ENCODE measurements at regions not wholly inside any gene's neighbourhood (a gene's known extent, or its start where the extent isn't known, plus 50 kb on each side); places are given as distances from the start of the nearest gene placed in this dataset.

DNA sequence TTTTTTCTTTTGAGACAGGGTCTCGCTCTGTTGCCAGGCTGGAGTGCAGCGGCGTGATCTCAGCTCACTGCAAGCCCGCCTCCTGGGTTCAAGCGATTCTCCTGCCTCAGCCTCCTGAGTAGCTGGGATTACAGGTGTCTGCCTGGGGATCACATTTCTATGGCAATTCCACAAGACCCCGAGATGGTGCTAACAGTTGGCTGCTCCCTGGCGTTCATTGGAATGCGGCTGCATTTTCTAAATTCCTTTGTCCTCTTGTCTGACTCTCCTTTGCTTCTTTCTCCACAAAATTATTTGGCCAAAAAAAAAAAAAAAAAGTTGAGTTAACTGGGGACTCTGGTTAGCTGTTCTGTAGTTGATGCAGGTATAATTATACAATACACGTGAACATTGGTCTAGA, 176.4 kb downstream of the ETS2 start:
- no peaks in the 10 kb centered on the region for H3K79me2 ChIP-seq (ENCODE audit: control insufficient read depth, insufficient read depth, low read length)
- H3K4me1 ChIP-seq (ENCODE audit: control insufficient read depth, insufficient read depth, low read length) = peaks cover 4% of the 10 kb centered on the region
- DNase-seq (ENCODE audit: low read depth, low spot score) = no peak
- ChIA-PET SMC1A (ENCODE audit: uncharacterized antibody, unreplicated experiment) (no interaction called here), POLR2A (no interaction called here), RAD21 (ENCODE audit: unreplicated experiment) (no interaction called here), CTCF (no interaction called here)
- no peaks in the 10 kb centered on the region for H4K20me1 ChIP-seq (ENCODE audit: control insufficient read depth, insufficient read depth)
- H2AFZ ChIP-seq (ENCODE audit: control insufficient read depth, low read depth, low read length) = no peak overlapping the region
- TF ChIP-seq, protein P1, sequence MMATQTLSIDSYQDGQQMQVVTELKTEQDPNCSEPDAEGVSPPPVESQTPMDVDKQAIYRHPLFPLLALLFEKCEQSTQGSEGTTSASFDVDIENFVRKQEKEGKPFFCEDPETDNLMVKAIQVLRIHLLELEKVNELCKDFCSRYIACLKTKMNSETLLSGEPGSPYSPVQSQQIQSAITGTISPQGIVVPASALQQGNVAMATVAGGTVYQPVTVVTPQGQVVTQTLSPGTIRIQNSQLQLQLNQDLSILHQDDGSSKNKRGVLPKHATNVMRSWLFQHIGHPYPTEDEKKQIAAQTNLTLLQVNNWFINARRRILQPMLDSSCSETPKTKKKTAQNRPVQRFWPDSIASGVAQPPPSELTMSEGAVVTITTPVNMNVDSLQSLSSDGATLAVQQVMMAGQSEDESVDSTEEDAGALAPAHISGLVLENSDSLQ (IDR thresholded peaks at IDR 0.05) = no peak
- no peak for TF ChIP-seq BHLHE40 (IDR thresholded peaks at IDR 0.05; ENCODE audit: borderline replicate concordance in 1 of 2, low read depth in 2 of 2, low read length in 1 of 2)
- intact Hi-C loops (cut with micrococcal nuclease; ENCODE audit: unreplicated experiment) (no loop called here), in situ Hi-C loops (cut with MboI) (no loop called here)
- H3K9ac ChIP-seq (ENCODE audit: control insufficient read depth, insufficient read depth, low read length) = no peak overlapping the region
- H3K4me2 ChIP-seq (ENCODE audit: control insufficient read depth, insufficient read depth) = no peak overlapping the region
- no peaks in the 10 kb centered on the region; the same call in 2 of the 3 replicates for H3K9me3 ChIP-seq (replicated peaks; ENCODE audit: control insufficient read depth, insufficient read depth, low read length)
- no peak for ATAC-seq
- H3K27me3 ChIP-seq (replicated peaks in 1 of 2; ENCODE audit: control insufficient read depth in 2 of 2, insufficient read depth in 2 of 2, low read length in 1 of 2) = peaks cover 2 to 6% of the 10 kb centered on the region in 2 experiments
- H3K36me3 ChIP-seq (ENCODE audit: control insufficient read depth in 2 of 2, insufficient read depth in 2 of 2, low read length in 1 of 2) = no peaks in the 10 kb centered on the region
- BruUV-seq (replicated peaks) = no TSS peak
- no peak overlapping the region for H3K4me3 ChIP-seq
- 43% methylated on average over 6 of the region's 9 CpGs for WGBS (ENCODE audit: insufficient coverage, insufficient replicate concordance, low lambda C conversion rate, missing lambda C conversion rate)
- FAIRE-seq = no peak
- no peak overlapping the region for H3K27ac ChIP-seq (ENCODE audit: control insufficient read depth, insufficient read depth)

DNA sequence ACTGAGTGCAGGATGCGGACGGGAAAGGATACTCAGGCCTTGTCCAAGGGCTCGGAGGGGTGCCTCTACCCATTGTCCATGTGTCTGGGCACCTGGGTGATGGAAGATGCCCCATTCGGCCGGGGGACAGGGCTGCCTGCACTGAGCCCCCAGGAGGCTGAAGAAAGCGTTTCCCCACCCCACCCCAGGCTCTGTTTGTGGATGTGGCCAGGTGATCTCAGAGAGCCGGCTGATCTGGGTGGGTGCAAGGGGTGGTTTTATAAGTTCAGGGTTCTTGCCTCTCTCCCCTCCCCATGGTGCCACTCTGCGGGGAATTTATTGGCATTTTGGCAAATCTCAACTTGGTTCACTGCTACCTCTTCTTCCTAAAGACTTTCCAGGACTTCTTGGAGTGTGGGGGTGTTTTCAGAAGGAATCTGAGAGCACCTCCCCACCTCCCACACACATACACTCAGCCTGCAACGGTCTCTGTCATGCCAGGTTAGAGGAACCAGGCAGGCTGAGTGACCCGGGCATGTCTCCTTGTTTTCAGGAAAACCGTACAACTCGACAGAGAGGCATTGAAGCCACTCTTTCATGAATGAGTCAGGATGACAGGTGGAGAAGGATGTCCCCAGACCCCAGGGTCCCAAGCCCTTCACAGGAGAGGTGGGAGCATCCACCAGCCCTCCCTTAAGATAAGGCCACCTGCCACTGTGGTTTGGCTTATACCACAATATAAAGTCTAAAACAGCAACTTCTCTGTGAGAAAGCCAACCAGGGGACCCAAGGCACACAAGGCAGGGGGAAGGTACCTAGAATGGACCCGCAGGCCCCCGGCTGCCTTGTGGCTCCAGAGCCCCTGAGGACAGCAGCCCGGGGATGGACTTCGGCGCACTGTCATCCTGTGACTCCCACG, 174.9 kb downstream of the ETS2 start:
- WGBS (ENCODE audit: insufficient coverage, insufficient replicate concordance, low lambda C conversion rate, missing lambda C conversion rate) = 14% methylated on average over 18 of the region's 18 CpGs
- Histone ChIP-seq H3K36me3 (ENCODE audit: control insufficient read depth in 2 of 2, insufficient read depth in 2 of 2, low read length in 1 of 2) (no peaks in the 10 kb centered on the region), H3K4me3 (no peak overlapping the region), H3K4me1 (ENCODE audit: control insufficient read depth, insufficient read depth, low read length) (peaks cover 3% of the 10 kb centered on the region), H3K27ac (ENCODE audit: control insufficient read depth, insufficient read depth) (no peak overlapping the region), H3K9ac (ENCODE audit: control insufficient read depth, insufficient read depth, low read length) (no peak overlapping the region), H2AFZ (ENCODE audit: control insufficient read depth, low read depth, low read length) (no peak overlapping the region), H4K20me1 (ENCODE audit: control insufficient read depth, insufficient read depth) (no peaks in the 10 kb centered on the region), H3K9me3 (replicated peaks; ENCODE audit: control insufficient read depth, insufficient read depth, low read length) (no peaks in the 10 kb centered on the region; the same call in 2 of the 3 replicates), H3K27me3 (replicated peaks in 1 of 2; ENCODE audit: control insufficient read depth in 2 of 2, insufficient read depth in 2 of 2, low read length in 1 of 2) (peaks cover 0 to 6% of the 10 kb centered on the region in 2 experiments; a peak in 2 of 4 replicates), H3K4me2 (ENCODE audit: control insufficient read depth, insufficient read depth) (0 out of 2 replicates have a peak overlapping the region, but pooled peaks have one; percentile 9), H3K79me2 (ENCODE audit: control insufficient read depth, insufficient read depth, low read length) (no peaks in the 10 kb centered on the region)
- in situ Hi-C loops (cut with MboI) (no loop called here), intact Hi-C loops (cut with micrococcal nuclease; ENCODE audit: unreplicated experiment) (no loop called here)
- ATAC-seq = peak; percentile 16
- ChIA-PET SMC1A (ENCODE audit: uncharacterized antibody, unreplicated experiment) (interaction anchor here (1.5 kb wide), 1 partner anchor 22 kb away, joined by 4 read pairs; no protein-coding TSS in a partner anchor), RAD21 (ENCODE audit: unreplicated experiment) (no interaction called here), CTCF (no interaction called here), POLR2A (no interaction called here)
- BruUV-seq (replicated peaks) = no TSS peak
- no peak for FAIRE-seq
- no peak for DNase-seq (ENCODE audit: low read depth, low spot score)
- TF ChIP-seq PAX5 (IDR thresholded peaks at IDR 0.05; ENCODE audit: borderline replicate concordance, low read depth, low read length) (no peak), RFX5 (IDR thresholded peaks at IDR 0.05; ENCODE audit: low read depth, low read length) (no peak), SRF (IDR thresholded peaks at IDR 0.05; ENCODE audit: low read depth in 2 of 2, low read length in 2 of 2) (no peak), RUNX3 (IDR thresholded peaks at IDR 0.05; ENCODE audit: low read length) (no peak), MXI1 (IDR thresholded peaks at IDR 0.05; ENCODE audit: low read depth, low read length) (no peak), NFXL1 (IDR thresholded peaks at IDR 0.05; ENCODE audit: borderline replicate concordance) (no peak), SIN3A (IDR thresholded peaks at IDR 0.05; ENCODE audit: low read depth, low read length) (no peak), ETV6 (conservative IDR thresholded peaks at IDR 0.05 in 1 of 2, IDR thresholded peaks at IDR 0.05 in 1 of 2; ENCODE audit: borderline replicate concordance in 1 of 2, low read depth in 1 of 2) (no peak), NBN (IDR thresholded peaks at IDR 0.05) (no peak)
- TF ChIP-seq, protein P2, sequence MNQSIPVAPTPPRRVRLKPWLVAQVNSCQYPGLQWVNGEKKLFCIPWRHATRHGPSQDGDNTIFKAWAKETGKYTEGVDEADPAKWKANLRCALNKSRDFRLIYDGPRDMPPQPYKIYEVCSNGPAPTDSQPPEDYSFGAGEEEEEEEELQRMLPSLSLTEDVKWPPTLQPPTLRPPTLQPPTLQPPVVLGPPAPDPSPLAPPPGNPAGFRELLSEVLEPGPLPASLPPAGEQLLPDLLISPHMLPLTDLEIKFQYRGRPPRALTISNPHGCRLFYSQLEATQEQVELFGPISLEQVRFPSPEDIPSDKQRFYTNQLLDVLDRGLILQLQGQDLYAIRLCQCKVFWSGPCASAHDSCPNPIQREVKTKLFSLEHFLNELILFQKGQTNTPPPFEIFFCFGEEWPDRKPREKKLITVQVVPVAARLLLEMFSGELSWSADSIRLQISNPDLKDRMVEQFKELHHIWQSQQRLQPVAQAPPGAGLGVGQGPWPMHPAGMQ (IDR thresholded peaks at IDR 0.05; ENCODE audit: borderline replicate concordance) = no peak
- TF ChIP-seq, protein P3, sequence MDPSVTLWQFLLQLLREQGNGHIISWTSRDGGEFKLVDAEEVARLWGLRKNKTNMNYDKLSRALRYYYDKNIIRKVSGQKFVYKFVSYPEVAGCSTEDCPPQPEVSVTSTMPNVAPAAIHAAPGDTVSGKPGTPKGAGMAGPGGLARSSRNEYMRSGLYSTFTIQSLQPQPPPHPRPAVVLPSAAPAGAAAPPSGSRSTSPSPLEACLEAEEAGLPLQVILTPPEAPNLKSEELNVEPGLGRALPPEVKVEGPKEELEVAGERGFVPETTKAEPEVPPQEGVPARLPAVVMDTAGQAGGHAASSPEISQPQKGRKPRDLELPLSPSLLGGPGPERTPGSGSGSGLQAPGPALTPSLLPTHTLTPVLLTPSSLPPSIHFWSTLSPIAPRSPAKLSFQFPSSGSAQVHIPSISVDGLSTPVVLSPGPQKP (IDR thresholded peaks at IDR 0.05; ENCODE audit: low read depth, low read length) = no peak

All from GM12878 (cell line).